ENCODE measurements at regions not wholly inside any gene's neighbourhood (a gene's known extent, or its start where the extent isn't known, plus 50 kb on each side); places are given as distances from the start of the nearest gene placed in this dataset.
"Not testable (repeated sequence)": the region's sequence is repeated elsewhere in the genome, so short reads cannot be mapped to it uniquely, and the experiment has no call there.

DNA sequence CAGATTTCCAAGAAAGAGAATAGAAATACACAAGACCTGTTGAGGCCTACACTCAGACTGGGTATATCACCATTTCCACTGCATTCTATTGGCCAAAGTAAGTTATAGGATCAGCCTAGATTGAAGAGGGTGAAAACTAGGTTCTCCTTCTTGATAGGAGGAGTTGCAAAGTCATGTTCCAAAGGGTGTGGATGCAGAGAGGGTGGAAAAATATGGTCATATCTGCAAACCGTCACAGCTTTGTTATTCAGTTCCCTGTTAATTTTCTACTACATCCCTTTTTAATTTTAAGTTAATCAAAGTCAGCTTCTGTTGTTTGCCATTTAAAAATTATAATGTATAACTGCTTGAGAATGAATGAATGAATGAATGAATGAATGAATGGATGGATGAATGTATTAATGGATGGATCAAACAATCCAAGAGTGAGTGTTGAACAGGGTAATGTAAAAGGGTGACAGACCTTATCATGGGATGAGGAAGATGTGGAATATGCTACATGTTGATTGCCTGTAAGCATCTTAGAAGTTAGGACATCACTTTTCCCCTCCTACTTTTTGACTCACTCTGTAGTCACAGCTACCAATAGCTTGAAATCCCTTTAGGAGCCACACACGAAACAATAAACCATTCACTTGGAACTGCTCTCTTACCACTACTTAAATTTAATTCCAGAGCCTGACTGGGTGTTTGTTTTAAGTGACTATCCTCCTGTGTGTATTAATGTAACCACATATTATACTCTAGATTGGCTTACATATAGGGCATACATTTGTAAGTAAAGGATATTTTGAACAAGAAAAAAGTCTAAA lies 121.5 kb downstream of the CCDC34 start:
- no peak for DNase-seq

- no peak for DNase-seq
Observed at GRCh38 chr11:27239305-27239942, 123.6 kb downstream of the CCDC34 start.

- DNase-seq = no peak
Observed at GRCh38 chr11:27238811-27239210, 124.2 kb downstream of the CCDC34 start.

DNA sequence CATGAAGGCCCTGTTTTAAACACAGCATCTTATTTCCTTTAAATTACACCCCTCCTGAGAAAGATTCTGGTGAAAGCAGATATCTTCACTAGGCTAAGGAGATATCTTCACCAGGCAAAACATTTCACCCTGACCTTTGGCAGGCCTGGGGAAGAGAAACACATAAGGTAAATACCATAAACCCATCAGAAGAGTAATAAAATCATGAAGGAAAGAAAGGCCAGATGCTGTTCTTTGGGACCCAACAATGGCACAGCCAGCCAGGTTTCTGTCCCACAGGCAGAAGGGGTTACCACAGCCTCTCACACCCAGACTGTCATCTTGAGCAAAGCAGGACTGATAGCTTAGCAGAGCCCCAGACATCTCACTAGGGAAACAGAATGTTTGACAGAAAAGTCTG lies 125.4 kb downstream of the CCDC34 start:
- DNase-seq = no peak

DNA sequence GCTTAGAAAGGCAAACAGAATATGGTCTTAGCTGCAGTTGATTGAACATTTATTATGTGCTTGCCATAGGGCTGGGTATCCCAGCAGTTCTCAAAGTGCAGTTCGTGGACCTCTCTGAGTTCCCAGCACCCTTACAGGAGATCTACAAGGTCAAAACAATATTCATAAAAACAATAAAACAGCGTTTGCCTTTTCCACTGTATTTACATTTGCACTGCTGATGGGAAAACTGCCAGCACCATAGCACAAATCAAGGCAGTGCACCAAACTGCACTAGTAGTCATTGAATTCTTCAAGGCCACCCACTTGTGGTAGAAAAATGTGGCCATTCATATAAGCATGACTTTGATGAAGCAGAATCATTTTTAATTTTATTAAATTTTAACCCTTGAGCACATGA lies 128.1 kb downstream of the CCDC34 start:
- no peak for DNase-seq

DNA sequence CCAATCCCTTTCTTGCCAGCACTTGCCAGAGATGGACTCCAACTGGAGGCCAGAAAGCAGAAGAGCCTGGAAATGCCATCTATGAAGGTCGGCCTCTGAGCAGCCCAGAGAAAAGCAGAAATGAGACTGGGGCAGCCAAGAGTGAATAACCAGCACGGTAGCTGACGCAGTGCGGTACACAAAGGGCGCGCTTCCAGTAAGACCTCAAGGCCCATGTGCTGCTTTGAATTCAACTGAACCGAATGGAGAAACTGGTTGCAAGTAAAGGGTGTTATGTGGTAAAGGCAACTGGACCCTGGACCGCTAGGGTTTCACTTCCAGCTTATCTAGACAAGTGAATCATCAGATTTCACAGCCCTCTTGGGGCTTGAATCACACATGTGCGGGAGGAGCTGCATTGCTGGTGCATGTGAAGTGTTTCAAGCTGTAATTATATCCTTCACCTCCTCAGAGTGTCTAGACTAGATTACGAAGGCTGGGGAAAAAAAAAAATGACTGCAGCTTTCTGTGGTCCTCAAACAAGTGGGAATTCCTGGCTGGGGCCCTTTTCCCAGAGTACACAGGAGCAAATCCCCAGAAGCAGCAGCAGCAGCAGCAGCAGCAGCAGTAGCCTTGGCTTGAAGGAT lies 128.9 kb downstream of the CCDC34 start:
- DNase-seq = no peak

DNA sequence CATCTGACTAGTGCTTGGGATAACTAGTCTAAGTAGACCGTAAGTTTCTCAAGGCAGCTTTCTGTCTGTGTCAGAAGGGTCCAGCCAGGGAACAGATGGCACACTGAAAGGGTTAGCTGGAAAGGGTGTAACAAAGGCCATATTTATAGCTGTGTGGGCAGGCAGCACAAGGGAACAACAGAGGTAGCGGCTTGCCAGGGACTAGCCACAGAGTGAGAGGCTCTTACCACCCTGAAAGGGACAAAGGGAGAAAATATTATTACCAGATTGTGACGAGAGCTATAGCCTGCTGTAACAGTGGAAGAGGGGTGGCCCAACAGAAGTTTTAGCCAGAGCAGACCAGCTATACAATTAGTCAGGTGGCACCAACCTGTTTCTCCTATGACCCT lies 129.4 kb downstream of the CCDC34 start:
- DNase-seq = no peak

GRCh38 chr11:27231530-27231929 lies 131.5 kb downstream of the CCDC34 start:
- DNase-seq = no peak

- DNase-seq = no peak
Observed at GRCh38 chr11:27230192-27230572, 132.8 kb downstream of the CCDC34 start.

DNA sequence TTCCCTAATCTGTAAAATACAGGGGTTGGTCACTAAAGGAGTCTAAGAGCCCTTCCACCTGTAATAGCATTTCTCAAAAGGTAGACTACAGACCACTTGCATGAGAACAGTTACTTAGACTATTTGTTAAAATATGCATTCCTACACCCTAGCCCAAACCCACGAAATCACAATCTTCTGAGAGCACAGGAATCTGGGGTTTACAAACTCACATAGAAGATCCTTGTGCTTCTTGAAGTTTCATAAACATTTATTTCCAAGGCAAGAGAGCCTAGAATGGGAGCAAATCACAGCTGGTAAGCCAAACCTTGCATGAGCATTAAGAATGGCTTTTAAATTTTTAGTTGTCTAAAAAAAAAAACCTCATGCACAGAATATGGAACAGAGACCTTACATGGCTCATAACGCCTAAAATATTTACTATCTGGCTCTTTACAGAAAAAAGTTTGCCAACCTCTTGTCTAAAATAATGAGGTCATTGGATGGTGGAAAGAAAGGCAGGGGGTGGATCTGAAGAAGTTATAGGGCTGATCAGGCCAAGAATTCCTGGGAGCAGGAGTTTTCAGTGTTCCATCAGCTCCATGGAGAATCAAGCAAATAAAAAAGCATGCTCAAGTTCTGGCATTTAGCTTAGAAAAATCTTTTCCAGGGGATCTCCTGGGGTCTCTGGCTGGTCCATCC lies 133.4 kb downstream of the CCDC34 start:
- no peak for DNase-seq

DNA sequence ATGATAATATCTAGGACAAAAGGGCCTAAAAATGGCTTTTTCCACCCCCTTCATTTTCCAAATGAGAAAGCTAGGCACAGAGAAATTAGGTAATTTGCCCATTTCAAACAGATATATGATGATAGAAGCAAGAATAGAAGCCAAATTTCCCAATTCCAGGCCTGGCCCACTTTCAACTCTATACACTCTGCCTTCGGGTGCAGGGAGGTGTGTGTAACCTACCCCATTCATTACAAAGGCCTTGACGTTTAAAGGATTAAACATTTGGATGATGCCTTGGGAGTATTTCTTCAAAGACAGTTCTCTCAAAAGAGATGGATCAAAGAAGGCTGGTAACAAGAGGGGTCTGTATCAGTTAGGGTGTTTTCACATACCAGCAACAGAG lies 134.1 kb downstream of the CCDC34 start:
- DNase-seq = no peak

GRCh38 chr11:27228232-27228905 lies 134.6 kb downstream of the CCDC34 start:
- DNase-seq = no peak

DNA sequence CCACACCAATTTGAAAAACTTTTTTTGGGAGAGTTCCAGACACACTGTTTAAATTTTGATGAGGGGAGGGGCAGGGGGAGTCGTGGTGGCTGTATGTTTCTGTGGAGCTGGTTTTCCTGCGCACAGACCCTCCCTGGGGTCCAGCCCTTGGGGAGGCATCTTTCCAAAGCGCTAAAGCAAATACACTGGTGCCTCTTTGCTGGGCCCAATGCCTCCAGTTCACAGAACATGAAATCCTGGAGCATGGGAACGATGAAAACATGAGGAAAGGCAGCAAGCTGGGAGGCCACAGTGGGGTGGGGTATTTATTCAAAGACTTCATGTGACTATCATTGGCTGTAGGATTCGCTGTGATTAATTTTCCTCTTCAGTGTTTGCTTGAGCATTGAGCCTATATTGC lies 135.3 kb downstream of the CCDC34 start:
- DNase-seq = no peak

DNA sequence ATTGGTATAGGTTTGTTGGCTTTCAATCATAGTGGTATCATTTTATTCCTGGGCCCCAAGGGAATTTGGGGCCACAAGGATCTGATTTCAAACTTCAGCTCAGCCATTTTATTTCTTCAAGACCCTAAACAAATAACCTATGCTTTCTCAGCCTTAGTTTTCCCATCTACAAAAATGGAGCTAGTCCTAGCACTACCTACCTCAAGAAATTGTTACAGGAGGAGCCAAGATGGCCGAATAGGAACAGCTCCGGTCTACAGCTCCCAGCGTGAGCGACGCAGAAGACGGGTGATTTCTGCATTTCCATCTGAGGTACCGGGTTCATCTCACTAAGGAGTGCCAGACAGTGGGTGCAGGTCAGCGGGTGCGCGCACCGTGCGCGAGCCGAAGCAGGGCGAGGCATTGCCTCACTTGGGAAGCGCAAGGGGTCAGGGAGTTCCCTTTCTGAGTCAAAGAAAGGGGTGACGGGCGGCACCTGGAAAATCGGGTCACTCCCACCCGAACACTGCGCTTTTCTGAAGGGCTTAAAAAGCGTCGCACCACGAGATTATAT lies 143.5 kb downstream of the CCDC34 start:
- DNase-seq = not testable (repeated sequence)

GRCh38 chr11:27218421-27219038 lies 144.5 kb downstream of the CCDC34 start:
- no peak for DNase-seq

GRCh38 chr11:27217948-27218420 lies 145.0 kb downstream of the CCDC34 start:
- DNase-seq = no peak

- DNase-seq = no peak
Observed at GRCh38 chr11:27217496-27217895, 145.5 kb downstream of the CCDC34 start.

GRCh38 chr11:27216270-27217149 lies 146.5 kb downstream of the CCDC34 start:
- DNase-seq = no peak

DNA sequence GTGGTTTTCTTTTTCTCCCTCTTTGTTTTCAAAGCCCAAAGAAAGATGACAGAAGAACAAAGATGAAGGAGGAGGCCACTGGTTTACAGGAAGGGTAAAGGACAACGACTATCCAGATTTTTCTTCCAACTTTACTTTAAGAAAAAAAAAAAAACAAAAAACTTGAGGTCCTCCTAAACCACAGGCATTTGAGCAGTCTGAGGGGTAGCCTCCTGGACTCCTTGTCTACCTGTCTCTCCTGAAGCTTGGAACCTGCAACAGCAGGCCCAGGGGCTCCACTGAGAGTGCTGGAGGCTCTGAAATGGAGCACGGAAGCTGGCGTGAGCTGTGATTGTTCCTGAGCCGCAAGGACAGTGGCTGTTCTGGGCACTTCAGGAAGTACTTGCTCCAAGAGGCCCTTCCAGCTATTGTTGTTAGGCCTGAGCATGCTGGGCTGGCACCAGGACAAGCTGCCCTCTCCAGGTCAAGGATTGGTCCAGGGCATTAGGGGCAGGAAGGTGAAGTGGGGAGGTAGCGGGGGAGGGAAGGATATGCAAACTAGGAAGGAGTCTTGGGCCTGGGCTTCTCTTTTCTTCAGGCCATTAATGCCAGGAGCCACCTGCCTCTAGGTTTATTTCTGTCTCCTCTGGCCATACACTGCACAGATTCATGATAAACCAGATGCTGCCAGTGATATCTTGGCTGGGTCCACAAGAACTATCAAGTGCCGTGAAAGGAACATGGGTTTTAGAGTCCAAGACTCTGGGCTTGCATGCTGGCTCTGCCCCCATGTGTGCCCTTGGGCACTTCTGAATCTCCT lies 147.3 kb downstream of the CCDC34 start:
- DNase-seq = no peak

DNA sequence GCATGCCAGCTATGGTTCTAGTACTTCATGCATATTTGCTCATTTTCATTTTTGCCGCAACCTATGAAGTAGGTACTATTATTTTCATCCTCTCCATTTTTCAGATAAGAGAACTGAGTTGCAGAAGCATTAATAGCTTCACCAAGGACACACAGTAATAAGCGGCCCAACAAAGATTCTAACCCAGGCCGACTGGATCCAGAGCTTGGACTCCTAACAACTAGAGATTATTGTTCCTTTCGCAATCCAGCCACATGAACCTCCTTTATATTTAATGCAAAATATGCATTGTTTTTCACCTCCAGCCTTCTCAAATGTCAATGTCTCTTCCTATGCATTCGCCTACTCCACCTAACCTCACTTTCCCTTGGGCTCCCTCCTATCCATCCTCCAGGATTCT lies 148.3 kb downstream of the CCDC34 start:
- DNase-seq = no peak

Data from stimulated activated CD4-positive, alpha-beta T cell treated with anti-CD3 and anti-CD28 coated beads, Interleukin-15, amount 100 ng/mL, for 24 hours (primary cell).